ENCODE measurements at regions not wholly inside any gene's neighbourhood (a gene's known extent, or its start where the extent isn't known, plus 50 kb on each side); places are given as distances from the start of the nearest gene placed in this dataset.

- TF ChIP-seq CTCF (IDR thresholded peaks at IDR 0.05): no peak
- DNase-seq (ENCODE audit: low spot score) (no peak), ATAC-seq (ENCODE audit: insufficient number of reproducible peaks, low FRiP score, low read depth) (no peak)
- Histone ChIP-seq H3K9me3 (no peaks in the 10 kb centered on the region), H3K27ac (no peak overlapping the region), H3K4me3 (no peak overlapping the region), H3K36me3 (no peaks in the 10 kb centered on the region), H3K27me3 (replicated peaks; ENCODE audit: insufficient read depth) (no peaks in the 10 kb centered on the region), H3K4me1 (ENCODE audit: control insufficient read depth in 1 of 2, low read depth in 2 of 2) (peaks cover 0 to 7% of the 10 kb centered on the region in 2 donors)
Measured at GRCh38 chr13:106836186-106836802, 268.4 kb upstream of the ARGLU1 start.

DNA sequence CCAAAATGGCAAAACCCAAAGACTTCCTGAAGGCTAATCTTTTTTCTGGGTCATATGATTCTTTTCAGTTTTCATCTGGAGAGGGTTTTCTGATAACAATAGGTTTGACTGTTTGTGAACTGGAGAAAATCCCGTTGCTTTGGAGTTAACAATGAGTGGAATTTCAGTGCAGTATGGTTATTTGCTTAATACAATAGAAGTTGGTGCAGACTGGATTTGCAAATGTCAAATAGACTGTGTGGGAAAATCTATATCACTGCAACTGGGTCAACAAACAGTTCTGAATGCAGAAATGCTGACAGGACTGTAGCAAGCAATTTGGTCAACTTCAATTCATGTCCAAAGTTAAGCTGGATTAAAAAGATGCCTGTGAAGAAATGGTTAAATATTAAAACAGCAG lies 267.5 kb upstream of the ARGLU1 start:
- H3K4me3 ChIP-seq: no peak overlapping the region
- no peaks in the 10 kb centered on the region for H3K36me3 ChIP-seq
- no peak for ATAC-seq (ENCODE audit: insufficient number of reproducible peaks, low FRiP score, low read depth)

DNA sequence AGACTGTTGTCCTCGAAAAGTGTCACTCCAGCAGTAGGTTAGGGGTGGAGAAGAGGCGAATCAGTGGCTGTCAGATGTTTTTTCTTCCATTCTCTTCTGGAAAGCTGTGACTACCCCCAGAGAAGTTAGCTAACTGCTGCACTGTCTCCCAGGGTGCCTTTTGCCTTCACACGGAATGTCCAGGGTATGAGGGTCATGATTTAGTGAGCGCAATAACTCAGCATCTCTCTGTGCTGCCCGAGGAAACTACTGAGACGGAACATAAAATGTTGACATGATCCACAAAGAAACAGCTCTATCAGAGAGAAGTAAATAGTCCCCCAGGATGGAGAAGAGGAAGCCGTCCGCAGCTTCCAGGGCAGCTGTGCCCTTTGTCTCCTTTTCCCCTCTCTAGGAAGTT lies 254.0 kb upstream of the ARGLU1 start:
- H3K27ac ChIP-seq: no peak overlapping the region
- H3K4me3 ChIP-seq: no peak overlapping the region
- TF ChIP-seq CTCF (IDR thresholded peaks at IDR 0.05): no peak
- ATAC-seq (ENCODE audit: insufficient number of reproducible peaks, low FRiP score, low read depth) (no peak), DNase-seq (ENCODE audit: low spot score) (no peak)
- H3K27me3 ChIP-seq (replicated peaks; ENCODE audit: insufficient read depth): no peaks in the 10 kb centered on the region
- no peaks in the 10 kb centered on the region for H3K4me1 ChIP-seq (ENCODE audit: control insufficient read depth in 1 of 2, low read depth in 2 of 2)
- peaks cover 3% of the 10 kb centered on the region for H3K9me3 ChIP-seq
- H3K36me3 ChIP-seq: no peaks in the 10 kb centered on the region

More for the DNA sequence above, 267.5 kb upstream of the ARGLU1 start:
- no peaks in the 10 kb centered on the region for H3K27me3 ChIP-seq (replicated peaks; ENCODE audit: insufficient read depth)
- no peak for DNase-seq (ENCODE audit: low spot score)
- H3K9me3 ChIP-seq: no peaks in the 10 kb centered on the region
- TF ChIP-seq CTCF (IDR thresholded peaks at IDR 0.05): no peak
- H3K27ac ChIP-seq: no peak overlapping the region
- H3K4me1 ChIP-seq (ENCODE audit: control insufficient read depth in 1 of 2, low read depth in 2 of 2): peaks cover 0 to 7% of the 10 kb centered on the region in 2 donors

GRCh38 chr13:106819413-106820180 lies 251.7 kb upstream of the ARGLU1 start:
- ATAC-seq (ENCODE audit: insufficient number of reproducible peaks, low FRiP score, low read depth): no peak

More at GRCh38 chr13:106819413-106820180, 251.7 kb upstream of the ARGLU1 start:
- Histone ChIP-seq H3K27me3 (replicated peaks; ENCODE audit: insufficient read depth) (no peaks in the 10 kb centered on the region), H3K27ac (no peak overlapping the region), H3K9me3 (no peaks in the 10 kb centered on the region), H3K4me3 (no peak overlapping the region), H3K36me3 (no peaks in the 10 kb centered on the region), H3K4me1 (ENCODE audit: control insufficient read depth in 1 of 2, low read depth in 2 of 2) (no peaks in the 10 kb centered on the region)
- TF ChIP-seq CTCF (IDR thresholded peaks at IDR 0.05): no peak
- DNase-seq (ENCODE audit: low spot score): no peak
